Hematopoietic multipotent progenitor cell treated with erythropoietin and hydrocortisone succinate and interleukin-3 and kit ligand, for 4 days (in vitro differentiated cells): ENCODE measurements at regions not wholly inside any gene's neighbourhood (a gene's known extent, or its start where the extent isn't known, plus 50 kb on each side); places are given as distances from the start of the nearest gene placed in this dataset.

Experiments
- DNase-seq: peaks from one replicate; pipeline ENCODE4 v3.0.0-alpha.2; 2015

DNA sequence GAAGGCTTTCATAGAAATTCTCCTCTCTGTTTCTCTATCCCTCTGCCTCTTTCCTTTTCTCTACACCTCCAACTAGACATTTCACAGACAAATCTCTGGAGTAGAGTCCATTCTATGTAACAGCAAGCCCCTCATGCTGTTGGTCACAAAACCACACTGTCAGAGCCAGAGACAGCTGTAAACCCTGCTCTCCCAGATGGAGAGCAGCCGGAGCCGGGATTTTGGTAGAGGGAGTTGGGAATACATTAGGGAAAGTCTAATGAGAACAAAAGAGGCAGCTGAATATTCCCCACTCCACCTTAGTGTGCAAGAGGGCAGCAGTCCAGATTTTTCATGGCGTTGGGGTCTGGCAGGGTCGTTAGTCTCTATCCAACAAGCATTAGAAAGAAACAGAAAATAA, 68.3 kb upstream of the EDN1 start:
- no peak for DNase-seq

DNA sequence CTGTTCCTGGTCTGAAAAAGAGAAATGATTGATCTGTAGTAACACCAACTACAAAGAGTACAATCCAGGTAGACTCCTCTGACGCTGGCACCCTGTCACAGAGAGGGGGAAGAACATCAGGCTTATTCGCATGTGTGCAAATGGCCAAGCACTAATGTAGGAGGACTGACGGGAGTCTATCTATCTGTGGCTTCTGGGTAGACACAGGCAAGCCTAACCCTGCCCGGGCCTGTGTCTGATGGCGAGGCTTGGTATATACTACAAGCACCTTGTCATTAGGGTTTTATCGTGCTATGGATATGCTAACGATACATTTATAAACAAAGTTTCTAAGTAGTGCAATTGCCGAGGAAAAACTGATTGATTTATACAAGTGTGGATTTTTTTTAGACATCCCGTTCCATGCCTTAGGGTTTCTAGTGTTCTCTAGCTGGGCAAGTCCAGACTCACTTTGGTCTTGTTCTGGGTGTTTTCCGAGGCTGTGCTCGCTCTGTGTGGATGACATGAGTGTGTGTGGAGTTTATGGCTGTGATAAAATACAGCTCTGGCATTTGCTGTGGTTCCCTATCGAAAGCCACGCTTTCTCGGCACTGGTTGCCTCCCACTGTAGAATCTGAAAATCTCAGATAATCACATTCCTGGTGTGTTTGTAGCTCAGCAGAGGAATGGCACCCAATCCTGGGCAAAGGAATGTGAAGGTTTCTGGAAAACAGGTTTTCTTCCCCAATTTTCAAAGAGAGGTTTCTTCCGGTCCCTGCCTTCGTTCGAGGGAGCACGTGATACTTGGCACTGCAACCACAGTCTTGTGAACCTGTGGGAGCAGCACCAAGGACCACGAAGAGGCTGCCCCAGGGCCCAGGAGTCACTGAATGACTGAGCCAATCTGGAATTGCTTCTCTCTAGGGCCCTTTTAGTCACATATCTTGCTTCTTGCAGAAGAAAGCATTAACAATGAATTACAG, 67.5 kb upstream of the EDN1 start:
- no peak for DNase-seq

- DNase-seq, result no peak
These were observed 66.8 kb upstream of the EDN1 start for GRCh38 chr6:12223383-12223782.

DNA sequence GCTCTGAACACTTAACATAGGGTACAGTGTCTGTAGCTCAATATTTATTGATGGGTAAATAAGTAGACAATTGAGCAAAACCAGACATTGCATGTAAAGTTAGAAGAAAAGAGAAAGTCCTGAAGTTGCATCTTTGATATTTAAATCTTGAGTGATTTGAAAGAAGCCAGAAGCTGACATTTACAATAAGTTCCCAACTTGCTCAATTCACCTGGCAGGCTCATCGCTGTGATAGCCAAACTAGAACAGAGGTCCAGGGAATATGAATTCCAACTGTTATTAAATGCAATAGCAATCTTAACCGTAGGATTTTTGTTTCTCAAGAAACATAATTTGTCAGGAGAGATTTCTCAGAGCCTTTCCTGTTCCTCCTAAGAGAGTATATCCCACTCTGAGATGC, 65.9 kb upstream of the EDN1 start:
- DNase-seq, result no peak

- no peak for DNase-seq
These were observed 61.6 kb upstream of the EDN1 start for GRCh38 chr6:12228447-12229146.

GRCh38 chr6:12229332-12229731, 60.8 kb upstream of the EDN1 start:
- DNase-seq, result no peak

GRCh38 chr6:12230523-12230922, 59.6 kb upstream of the EDN1 start:
- no peak for DNase-seq

DNA sequence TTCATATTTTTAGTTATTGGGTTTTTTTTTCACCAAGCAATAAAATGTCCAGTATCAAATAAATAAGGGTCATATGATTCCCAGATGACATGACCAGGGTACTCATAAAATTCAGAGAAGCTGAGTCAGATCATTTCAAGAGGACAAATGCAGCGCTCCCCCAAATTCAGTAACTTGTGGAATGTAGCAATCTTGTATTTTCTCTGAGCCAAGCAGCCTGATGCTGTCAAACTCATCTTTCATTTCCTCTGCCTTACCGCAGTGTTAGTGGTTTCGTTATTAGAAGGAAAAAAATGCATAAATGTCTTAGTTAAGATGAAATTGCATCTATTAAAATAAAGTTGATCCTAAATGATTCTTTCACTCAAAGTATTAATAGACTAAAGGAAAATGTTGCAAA, 57.8 kb upstream of the EDN1 start:
- peak; percentile 33 for DNase-seq

DNA sequence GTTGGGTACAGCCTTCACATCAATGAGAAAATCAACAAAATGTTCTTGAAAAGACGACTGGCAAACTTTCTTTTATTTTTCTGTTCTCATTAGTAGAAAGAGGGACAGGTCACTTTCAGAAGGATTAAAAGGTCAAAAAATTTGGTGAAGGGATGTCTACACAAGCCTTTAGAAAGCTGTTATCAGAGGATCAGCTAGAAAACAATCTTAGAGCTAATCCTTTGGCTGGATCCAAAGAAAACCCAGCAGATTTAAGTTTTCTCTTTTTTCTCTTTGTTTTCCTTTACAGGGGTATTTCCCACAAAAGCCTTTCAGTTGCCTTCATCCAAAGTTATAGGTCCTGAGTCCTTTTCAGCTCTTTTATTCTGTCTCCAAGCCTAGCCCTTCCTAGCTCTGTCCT, 57.3 kb upstream of the EDN1 start:
- no peak for DNase-seq

DNA sequence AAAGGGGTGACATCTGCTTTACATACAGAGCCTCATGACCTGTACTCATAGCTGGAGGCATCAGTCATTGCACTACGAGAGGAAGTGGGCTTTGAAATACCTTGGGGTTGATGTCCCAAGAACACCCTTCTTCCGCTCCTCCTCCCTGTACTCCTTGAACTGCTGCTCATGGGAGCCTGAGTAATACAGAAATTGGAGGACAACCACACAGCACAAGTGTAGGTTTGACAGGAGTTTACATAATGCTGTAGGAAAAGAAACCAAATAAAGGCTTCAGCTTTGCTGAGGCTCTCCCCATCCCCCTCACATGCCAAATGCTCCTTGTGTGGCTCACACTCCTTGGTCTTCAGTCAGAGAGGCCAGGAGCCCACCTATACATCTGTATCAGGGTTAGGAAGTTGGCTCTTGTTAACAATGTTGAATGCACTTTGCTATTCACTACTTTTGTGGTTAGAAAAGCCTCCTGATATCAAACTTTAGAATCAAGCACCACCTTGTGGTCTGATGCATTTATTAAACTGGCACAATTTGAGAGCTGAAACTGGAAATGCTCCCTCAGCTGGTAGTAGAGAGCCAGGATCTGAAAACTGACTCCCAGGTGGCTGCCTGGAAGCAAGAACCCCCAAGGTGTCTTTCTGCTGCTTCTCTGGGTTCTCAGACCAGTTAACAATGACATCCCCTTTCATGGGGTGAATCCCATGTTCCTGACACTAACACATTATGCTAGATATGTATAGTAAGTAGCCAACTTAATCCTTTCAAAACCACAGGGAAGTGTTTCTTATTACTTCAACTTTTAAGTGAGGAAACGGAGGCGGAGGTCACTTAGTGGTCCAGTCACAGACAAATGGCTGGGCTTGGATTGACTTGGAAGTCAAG, 56.2 kb upstream of the EDN1 start:
- DNase-seq, result peak; percentile 83

DNA sequence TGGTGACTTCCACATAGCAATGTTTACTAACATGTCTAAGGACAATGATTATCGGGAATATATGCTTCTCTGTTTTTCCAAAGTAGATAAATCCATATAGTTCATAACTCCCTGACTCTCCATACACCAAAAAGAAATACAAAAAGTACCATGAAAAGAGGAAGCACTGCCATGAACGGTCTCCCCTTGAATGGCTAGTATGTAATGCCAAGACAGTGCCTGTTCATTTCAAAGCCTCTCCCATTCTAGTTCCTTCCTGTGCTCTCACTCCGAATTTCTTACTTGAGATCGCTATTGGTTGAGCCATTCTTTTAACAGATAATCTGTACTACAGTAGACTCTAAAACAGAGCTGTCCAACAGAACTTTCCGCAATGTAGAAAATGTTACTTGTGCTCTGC, 54.8 kb upstream of the EDN1 start:
- peak; percentile 16 for DNase-seq

DNA sequence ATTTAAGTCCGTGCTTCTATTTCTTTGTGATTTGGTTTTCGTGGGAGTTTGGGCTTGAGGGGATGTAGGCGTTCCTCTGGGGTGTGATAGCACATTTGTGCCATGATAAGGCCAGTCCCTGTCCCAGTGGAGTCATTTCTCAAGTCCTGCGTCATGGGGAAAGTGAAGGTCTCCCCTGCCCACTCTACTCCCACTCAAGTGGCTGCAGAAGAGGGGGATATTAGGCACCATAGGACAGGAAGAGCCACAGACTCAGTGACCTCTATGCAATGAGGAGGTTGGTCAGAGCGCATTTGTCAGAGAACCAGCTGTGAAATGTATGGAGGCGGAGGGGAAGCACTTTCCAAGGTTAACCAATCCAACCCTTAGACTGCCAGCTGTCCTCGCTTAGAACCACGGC, 51.9 kb upstream of the EDN1 start:
- no peak for DNase-seq
